Panc1 (cell line): ENCODE measurements at regions not wholly inside any gene's neighbourhood (a gene's known extent, or its start where the extent isn't known, plus 50 kb on each side); places are given as distances from the start of the nearest gene placed in this dataset.

ENCODE experiments used
- ATAC-seq: fragments of 200-7000 bp; cut with Tn5 transposase; 2 replicates; pipeline ENCODE4 v1.9.1; 2020; ENCODE audit warnings: mild to moderate bottlenecking, moderate library complexity
- BruUV-seq: library from RNA; stranded (reverse); fragments of 400-500 nt; replicated peaks from 2 replicates; lab custom pipeline; 2021; lab: Mats Ljungman, UMichigan
- CTCF ChIA-PET: fragments of 300-600 bp; sonication (Branson Sonifier 250); formaldehyde crosslinking; loops from one replicate; lab custom pipeline; 2022; ENCODE audit warnings: antibody characterized with exemption; lab: Charles Lee
- POLR2A ChIA-PET: fragments of 300-600 bp; sonication (Branson Sonifier 250); formaldehyde crosslinking; loops from one replicate; lab custom pipeline; 2022; ENCODE audit warnings: antibody characterized with exemption; lab: Charles Lee
- DNase-seq: peaks from one replicate; pipeline ENCODE4 v3.0.0-alpha.2; 2010; ENCODE audit warnings: low read depth, low spot score
- H3K27ac ChIP-seq: 2 replicates; pipeline ENCODE4 v1.5.1; 2011; ENCODE audit warnings: mild to moderate bottlenecking, low read length, inconsistent platforms
- H3K27me3 ChIP-seq: fragments of 200-500 bp; sonication (Bioruptor generic); 2 replicates; pipeline ENCODE4 v1.6.0; 2014; ENCODE audit warnings: low read length, inconsistent platforms; ENCODE audit not compliant: control insufficient read depth, insufficient read depth
- H3K36me3 ChIP-seq: fragments of 200-500 bp; sonication (Bioruptor generic); 2 replicates; pipeline ENCODE4 v1.5.1; 2014; ENCODE audit warnings: inconsistent platforms, mild to moderate bottlenecking, low read length, moderate library complexity; ENCODE audit not compliant: control insufficient read depth, insufficient read depth
- H3K4me1 ChIP-seq: 2 replicates; pipeline ENCODE4 v1.5.1; 2011; ENCODE audit warnings: inconsistent platforms, mild to moderate bottlenecking, low read length, moderate library complexity; ENCODE audit not compliant: control insufficient read depth, insufficient read depth
- H3K4me3 ChIP-seq, 2 experiments: 2 replicates each; pipeline ENCODE4 v1.5.1; 2011 to 2012; ENCODE audit warnings: low read depth in 2 of 2, low read length in 2 of 2, mild to moderate bottlenecking in 2 of 2, inconsistent platforms in 1 of 2, moderate library complexity in 1 of 2
- H3K9me3 ChIP-seq: fragments of 200-500 bp; sonication (Bioruptor generic); 2 replicates; pipeline ENCODE4 v1.5.1; 2014; ENCODE audit warnings: low read depth, mild to moderate bottlenecking, inconsistent platforms, low read length, moderate library complexity; ENCODE audit not compliant: control insufficient read depth, insufficient read depth
- CTCF ChIP-seq: fragments of 450-650 bp; IDR thresholded peaks from 2 replicates; pipeline ENCODE4 v1.5.1; 2017; ENCODE audit warnings: mild to moderate bottlenecking
- POLR2AphosphoS5 ChIP-seq: IDR thresholded peaks from 2 replicates; pipeline ENCODE4 v1.6.1; 2012; ENCODE audit warnings: mild to moderate bottlenecking, low read depth, low read length, moderate library complexity
- SIN3A ChIP-seq: IDR thresholded peaks from 2 replicates; pipeline ENCODE4 v1.6.1; 2012; ENCODE audit warnings: low read depth, mild to moderate bottlenecking, low read length, moderate library complexity, borderline replicate concordance; ENCODE audit not compliant: insufficient read depth
- TCF7L2 ChIP-seq: IDR thresholded peaks from 2 replicates; pipeline ENCODE4 v1.6.1; 2011; ENCODE audit warnings: mild to moderate bottlenecking, low read depth, low read length, inconsistent platforms
- in situ Hi-C: cut with HindIII; loops from 2 replicates; pipeline ENCODE4 v1.10.0; 2016; ENCODE audit warnings: low sequenced_read_pairs, low pct_unique_long_range_greater_than_20kb
- intact Hi-C: fragments of 100-400 bp; cut with micrococcal nuclease; formaldehyde crosslinking; loops from one replicate; pipeline ENCODE4 v1.10.0; 2022; ENCODE audit not compliant: unreplicated experiment
- TF ChIP-seq, protein P1 (sequence below), 2 experiments: IDR thresholded peaks; 2 replicates each; pipeline ENCODE4 v1.6.1; 2011 to 2012; ENCODE audit warnings: low read depth in 2 of 2, control low read depth in 1 of 2, low read length in 1 of 2, mild to moderate bottlenecking in 1 of 2, moderate library complexity in 1 of 2; ENCODE audit not compliant: insufficient read depth in 1 of 2

DNA sequence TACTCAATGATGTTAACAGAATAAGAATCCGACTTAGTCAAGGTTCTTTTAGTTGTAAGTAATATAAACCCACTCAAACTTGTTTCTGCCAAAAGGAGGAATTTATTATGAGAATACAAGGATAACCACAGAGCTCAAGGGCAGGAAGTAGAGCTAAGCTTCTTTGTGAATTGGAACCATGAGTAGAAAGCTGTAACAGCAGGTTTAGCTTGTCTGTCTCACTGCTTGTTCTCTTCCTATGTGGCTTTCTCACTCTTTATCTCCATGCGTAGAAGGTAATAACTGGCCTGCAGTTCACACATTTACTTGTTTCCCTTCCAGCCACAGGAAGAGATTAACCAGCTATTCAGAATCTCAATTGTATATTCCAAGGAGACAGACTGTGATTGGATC lies 378.3 kb downstream of the PPP1R2C start:
- Histone ChIP-seq H3K27ac (no peak overlapping the region), H3K9me3 (no peaks in the 10 kb centered on the region), H3K27me3 (no peaks in the 10 kb centered on the region), H3K36me3 (no peaks in the 10 kb centered on the region), H3K4me1 (no peaks in the 10 kb centered on the region), H3K4me3 (no peak overlapping the region)
- CTCF ChIA-PET, result no interaction called here
- no peak for TF ChIP-seq CTCF
- no peak for TF ChIP-seq TCF7L2
- BruUV-seq, result no TSS peak
- in situ Hi-C loops, result no loop called here
- no peak for DNase-seq
- POLR2A ChIA-PET, result no interaction called here
- ATAC-seq, result no peak
- intact Hi-C loops, result no loop called here

- Histone ChIP-seq H3K27ac (no peak overlapping the region), H3K4me1 (no peaks in the 10 kb centered on the region), H3K36me3 (no peaks in the 10 kb centered on the region), H3K27me3 (no peaks in the 10 kb centered on the region), H3K9me3 (no peaks in the 10 kb centered on the region), H3K4me3 (no peak overlapping the region)
- CTCF ChIA-PET, result no interaction called here
- intact Hi-C loops, result no loop called here
- ATAC-seq, result no peak
- DNase-seq, result no peak
- POLR2A ChIA-PET, result no interaction called here
- no TSS peak for BruUV-seq
- TF ChIP-seq TCF7L2 (no peak), SIN3A (no peak)
- TF ChIP-seq, protein P1, sequence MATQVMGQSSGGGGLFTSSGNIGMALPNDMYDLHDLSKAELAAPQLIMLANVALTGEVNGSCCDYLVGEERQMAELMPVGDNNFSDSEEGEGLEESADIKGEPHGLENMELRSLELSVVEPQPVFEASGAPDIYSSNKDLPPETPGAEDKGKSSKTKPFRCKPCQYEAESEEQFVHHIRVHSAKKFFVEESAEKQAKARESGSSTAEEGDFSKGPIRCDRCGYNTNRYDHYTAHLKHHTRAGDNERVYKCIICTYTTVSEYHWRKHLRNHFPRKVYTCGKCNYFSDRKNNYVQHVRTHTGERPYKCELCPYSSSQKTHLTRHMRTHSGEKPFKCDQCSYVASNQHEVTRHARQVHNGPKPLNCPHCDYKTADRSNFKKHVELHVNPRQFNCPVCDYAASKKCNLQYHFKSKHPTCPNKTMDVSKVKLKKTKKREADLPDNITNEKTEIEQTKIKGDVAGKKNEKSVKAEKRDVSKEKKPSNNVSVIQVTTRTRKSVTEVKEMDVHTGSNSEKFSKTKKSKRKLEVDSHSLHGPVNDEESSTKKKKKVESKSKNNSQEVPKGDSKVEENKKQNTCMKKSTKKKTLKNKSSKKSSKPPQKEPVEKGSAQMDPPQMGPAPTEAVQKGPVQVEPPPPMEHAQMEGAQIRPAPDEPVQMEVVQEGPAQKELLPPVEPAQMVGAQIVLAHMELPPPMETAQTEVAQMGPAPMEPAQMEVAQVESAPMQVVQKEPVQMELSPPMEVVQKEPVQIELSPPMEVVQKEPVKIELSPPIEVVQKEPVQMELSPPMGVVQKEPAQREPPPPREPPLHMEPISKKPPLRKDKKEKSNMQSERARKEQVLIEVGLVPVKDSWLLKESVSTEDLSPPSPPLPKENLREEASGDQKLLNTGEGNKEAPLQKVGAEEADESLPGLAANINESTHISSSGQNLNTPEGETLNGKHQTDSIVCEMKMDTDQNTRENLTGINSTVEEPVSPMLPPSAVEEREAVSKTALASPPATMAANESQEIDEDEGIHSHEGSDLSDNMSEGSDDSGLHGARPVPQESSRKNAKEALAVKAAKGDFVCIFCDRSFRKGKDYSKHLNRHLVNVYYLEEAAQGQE (IDR thresholded peaks at IDR 0.05; ENCODE audit: insufficient read depth in 1 of 2, low read depth in 2 of 2, low read length in 1 of 2), result no peak
- in situ Hi-C loops, result no loop called here
Observed at GRCh38 chrX:42398967-42399631, 378.9 kb downstream of the PPP1R2C start.

- no peaks in the 10 kb centered on the region for H3K4me1 ChIP-seq
- no peak overlapping the region for H3K4me3 ChIP-seq
- no peaks in the 10 kb centered on the region for H3K36me3 ChIP-seq
- DNase-seq (no peak), ATAC-seq (no peak)
- in situ Hi-C loops (no loop called here), intact Hi-C loops (no loop called here)
- H3K27ac ChIP-seq, result no peak overlapping the region
- ChIA-PET CTCF (no interaction called here), POLR2A (no interaction called here)
- BruUV-seq, result no TSS peak
- no peak for TF ChIP-seq CTCF
- no peak for TF ChIP-seq TCF7L2
- no peak for TF ChIP-seq POLR2AphosphoS5
- TF ChIP-seq, protein P1 (IDR thresholded peaks at IDR 0.05; ENCODE audit: insufficient read depth in 1 of 2, low read depth in 2 of 2, low read length in 1 of 2), result no peak
- TF ChIP-seq SIN3A, result no peak
- H3K9me3 ChIP-seq, result no peaks in the 10 kb centered on the region
- no peaks in the 10 kb centered on the region for H3K27me3 ChIP-seq
Observed at GRCh38 chrX:42396136-42396535, 381.8 kb downstream of the PPP1R2C start.
